GM23338 (cell line): ENCODE measurements at regions not wholly inside any gene's neighbourhood (a gene's known extent, or its start where the extent isn't known, plus 50 kb on each side); places are given as distances from the start of the nearest gene placed in this dataset.

Source experiments
- ATAC-seq: fragments of 200-7000 bp; cut with Tn5 transposase; 3 replicates; pipeline ENCODE4 v1.9.1; 2020
- DNase-seq: peaks from one replicate; pipeline ENCODE4 v3.0.0-alpha.2; 2015; ENCODE audit warnings: low spot score
- H2AFZ ChIP-seq: fragments of 200-600 bp; sonication (generic); 2 replicates; pipeline ENCODE4 v1.8.0; 2016; ENCODE audit warnings: antibody characterized with exemption, mild to moderate bottlenecking, moderate library complexity
- H3F3A ChIP-seq: fragments of 200-600 bp; sonication (generic); replicated peaks from 2 replicates; pipeline ENCODE4 v1.8.0; 2017; ENCODE audit warnings: antibody characterized with exemption, mixed run types, low read depth
- H3K27ac ChIP-seq: fragments of 200-600 bp; sonication (generic); 2 replicates; pipeline ENCODE4 v1.6.1; 2016; ENCODE audit warnings: low read depth
- H3K27me3 ChIP-seq: fragments of 200-600 bp; sonication (generic); 2 replicates; pipeline ENCODE4 v1.8.0; 2016; ENCODE audit warnings: mild to moderate bottlenecking, mixed run types, moderate library complexity; ENCODE audit not compliant: insufficient read depth
- H3K36me3 ChIP-seq: fragments of 200-600 bp; sonication (generic); 2 replicates; pipeline ENCODE4 v1.8.0; 2016; ENCODE audit warnings: mild to moderate bottlenecking; ENCODE audit not compliant: insufficient read depth
- H3K4me1 ChIP-seq: fragments of 200-600 bp; sonication (generic); 2 replicates; pipeline ENCODE4 v1.8.0; 2016; ENCODE audit warnings: mild to moderate bottlenecking, moderate library complexity; ENCODE audit not compliant: insufficient read depth
- H3K4me2 ChIP-seq: fragments of 200-600 bp; sonication (generic); 2 replicates; pipeline ENCODE4 v1.7.1; 2017; ENCODE audit warnings: mixed run types
- H3K4me3 ChIP-seq: fragments of 200-600 bp; sonication (generic); 2 replicates; pipeline ENCODE4 v1.6.1; 2016; ENCODE audit warnings: mixed run types
- H3K79me2 ChIP-seq: fragments of 200-600 bp; sonication (generic); replicated peaks from 2 replicates; pipeline ENCODE4 v1.8.0; 2017; ENCODE audit warnings: mild to moderate bottlenecking; ENCODE audit not compliant: insufficient read depth
- H3K9me2 ChIP-seq: fragments of 200-600 bp; sonication (generic); 2 replicates; pipeline ENCODE4 v1.8.0; 2017; ENCODE audit not compliant: insufficient read depth
- H4K20me1 ChIP-seq: fragments of 200-600 bp; sonication (generic); replicated peaks from 2 replicates; pipeline ENCODE4 v1.8.0; 2017; ENCODE audit warnings: mild to moderate bottlenecking; ENCODE audit not compliant: insufficient read depth
- H3K27ac Mint-ChIP-seq: 2 replicates; pipeline ENCODE4 v1.8.0; 2020; ENCODE audit warnings: inconsistent platforms, mild to moderate bottlenecking, moderate library complexity, mixed read lengths
- H3K27me3 Mint-ChIP-seq: 3 replicates; pipeline ENCODE4 v1.8.0; 2022; ENCODE audit warnings: low read depth, mild to moderate bottlenecking, moderate library complexity, mixed read lengths, inconsistent platforms; ENCODE audit not compliant: insufficient read depth, poor library complexity
- H3K36me3 Mint-ChIP-seq: 3 replicates; pipeline ENCODE4 v1.8.0; 2021; ENCODE audit warnings: low read depth, mild to moderate bottlenecking, inconsistent platforms, moderate library complexity, mixed read lengths
- H3K4me1 Mint-ChIP-seq: 3 replicates; pipeline ENCODE4 v1.8.0; 2020; ENCODE audit warnings: mild to moderate bottlenecking, inconsistent platforms, mixed read lengths
- H3K4me3 Mint-ChIP-seq: 3 replicates; pipeline ENCODE4 v1.8.0; 2021; ENCODE audit warnings: moderate library complexity, mild to moderate bottlenecking, inconsistent platforms, mixed read lengths
- H3K9me3 Mint-ChIP-seq: 3 replicates; pipeline ENCODE4 v1.8.0; 2020; ENCODE audit warnings: moderate library complexity, mild to moderate bottlenecking, inconsistent platforms, mixed read lengths
- EZH2 ChIP-seq: fragments of 200-600 bp; sonication (generic); IDR thresholded peaks from one replicate; pipeline ENCODE4 v1.8.0; 2017; ENCODE audit warnings: antibody characterized with exemption, mild to moderate bottlenecking, low read depth; ENCODE audit not compliant: unreplicated experiment
- JUNB ChIP-seq: IDR thresholded peaks from one replicate; pipeline ENCODE4 v1.6.1; 2016; ENCODE audit warnings: antibody characterized with exemption; ENCODE audit not compliant: unreplicated experiment
- ZNF114 ChIP-seq: fragments of 250-450 bp; sonication (Bioruptor Pico); IDR thresholded peaks from 2 replicates; pipeline ENCODE4 v1.5.0; 2020; ENCODE audit warnings: mild to moderate bottlenecking, moderate library complexity
- ZNF462 ChIP-seq: fragments of 250-450 bp; sonication (Bioruptor Pico); IDR thresholded peaks from 2 replicates; pipeline ENCODE4 v1.5.0; 2020; ENCODE audit warnings: mild to moderate bottlenecking, moderate library complexity

GRCh38 chr18:9008200-9008708, 94.2 kb upstream of the NDUFV2 start:
- H3K27ac Mint-ChIP-seq: no peak overlapping the region

More at GRCh38 chr18:9008200-9008708, 94.2 kb upstream of the NDUFV2 start:
- Mint-ChIP-seq H3K9me3 (no peaks in the 10 kb centered on the region; the same call in 2 of the 3 replicates), H3K4me3 (no peak overlapping the region), H3K36me3 (no peaks in the 10 kb centered on the region; the same call in 1 of the 3 replicates), H3K27me3 (peaks cover 3% of the 10 kb centered on the region), H3K4me1 (no peaks in the 10 kb centered on the region)
- Histone ChIP-seq H3K27ac (no peak overlapping the region), H3K4me1 (no peaks in the 10 kb centered on the region), H4K20me1 (no peaks in the 10 kb centered on the region), H3K4me2 (no peak overlapping the region), H3K27me3 (no peaks in the 10 kb centered on the region), H3K4me3 (no peak overlapping the region), H3F3A (no peaks in the 10 kb centered on the region), H3K79me2 (no peaks in the 10 kb centered on the region), H3K36me3 (no peaks in the 10 kb centered on the region), H2AFZ (no peak overlapping the region), H3K9me2 (no peaks in the 10 kb centered on the region)
- DNase-seq: no peak
- no peak for ATAC-seq
- TF ChIP-seq ZNF462 (CRISPR knock-in tag): no peak
- TF ChIP-seq ZNF114 (CRISPR knock-in tag): no peak
- TF ChIP-seq EZH2: no peak
- TF ChIP-seq JUNB: no peak
